Neuronal stem cell (in vitro differentiated cells): ENCODE measurements at regions not wholly inside any gene's neighbourhood (a gene's known extent, or its start where the extent isn't known, plus 50 kb on each side); places are given as distances from the start of the nearest gene placed in this dataset.

ENCODE experiments used
- DNase-seq: peaks from one replicate; pipeline ENCODE4 v3.0.0-alpha.2; 2013; ENCODE audit warnings: low spot score
- H2AFZ ChIP-seq: one replicate; pipeline ENCODE4 v1.6.1; 2013; ENCODE audit warnings: mild to moderate bottlenecking, low read length, inconsistent platforms
- H2AK5ac ChIP-seq: 2 replicates; pipeline ENCODE4 v1.6.1; 2013; ENCODE audit warnings: low read depth, mild to moderate bottlenecking, inconsistent platforms, low read length, moderate library complexity, mixed read lengths
- H2BK120ac ChIP-seq: 2 replicates; pipeline ENCODE4 v1.6.1; 2013; ENCODE audit warnings: low read depth, mild to moderate bottlenecking, inconsistent platforms, low read length, moderate library complexity, mixed read lengths
- H2BK12ac ChIP-seq: one replicate; pipeline ENCODE4 v1.6.1; 2013; ENCODE audit warnings: low read length, inconsistent platforms
- H2BK15ac ChIP-seq: 2 replicates; pipeline ENCODE4 v1.6.1; 2013; ENCODE audit warnings: mild to moderate bottlenecking, low read length, inconsistent platforms, mixed read lengths
- H2BK5ac ChIP-seq: one replicate; pipeline ENCODE4 v1.6.1; 2013; ENCODE audit warnings: inconsistent platforms, mild to moderate bottlenecking, low read length, moderate library complexity
- H3K14ac ChIP-seq: one replicate; pipeline ENCODE4 v1.6.1; 2013; ENCODE audit warnings: low read length, inconsistent platforms
- H3K18ac ChIP-seq: 2 replicates; pipeline ENCODE4 v1.6.1; 2013; ENCODE audit warnings: low read length, inconsistent platforms
- H3K23ac ChIP-seq: 2 replicates; pipeline ENCODE4 v1.6.1; 2013; ENCODE audit warnings: low read depth, mild to moderate bottlenecking, mixed read lengths, low read length, inconsistent platforms; ENCODE audit not compliant: poor library complexity
- H3K27ac ChIP-seq: replicated peaks from 3 replicates; pipeline ENCODE4 v1.5.1; 2013; ENCODE audit warnings: low read length, inconsistent platforms
- H3K27me3 ChIP-seq, 3 experiments: 2 replicates each; pipeline ENCODE4 v1.6.1; 2013; ENCODE audit warnings: low read length in 3 of 3, mild to moderate bottlenecking in 2 of 3, inconsistent platforms in 1 of 3, low read depth in 1 of 3, mixed read lengths in 1 of 3, moderate library complexity in 1 of 3; ENCODE audit not compliant: control insufficient read depth in 3 of 3, insufficient read depth in 3 of 3
- H3K36me3 ChIP-seq, 2 donors: replicated peaks in 1 of 2; 2 replicates each; pipeline ENCODE4 v1.6.1; 2013; ENCODE audit warnings: low read length in 2 of 2; ENCODE audit not compliant: control insufficient read depth in 2 of 2, insufficient read depth in 2 of 2
- H3K4ac ChIP-seq: 2 replicates; pipeline ENCODE4 v1.6.1; 2013; ENCODE audit warnings: inconsistent platforms, mild to moderate bottlenecking, low read length, moderate library complexity
- H3K4me1 ChIP-seq, 2 donors: 1 replicate in 1 of 2; 2 replicates in 1 of 2; pipeline ENCODE4 v1.6.1; 2013; ENCODE audit warnings: low read length in 2 of 2, low read depth in 1 of 2; ENCODE audit not compliant: control insufficient read depth in 2 of 2, insufficient read depth in 1 of 2
- H3K4me2 ChIP-seq: one replicate; pipeline ENCODE4 v1.6.1; 2013; ENCODE audit warnings: mild to moderate bottlenecking, low read length, inconsistent platforms; ENCODE audit not compliant: insufficient read depth, poor library complexity, severe bottlenecking
- H3K4me3 ChIP-seq, 2 donors: 2 replicates each; pipeline ENCODE4 v1.5.1; 2013; ENCODE audit warnings: low read length in 2 of 2, mild to moderate bottlenecking in 2 of 2, inconsistent platforms in 1 of 2, moderate library complexity in 1 of 2
- H3K79me1 ChIP-seq: one replicate; pipeline ENCODE4 v1.6.1; 2013; ENCODE audit warnings: low read depth, mild to moderate bottlenecking, inconsistent platforms, low read length, moderate library complexity
- H3K9ac ChIP-seq: one replicate; pipeline ENCODE4 v1.6.1; 2013; ENCODE audit warnings: mild to moderate bottlenecking, low read depth, low read length, inconsistent platforms; ENCODE audit not compliant: poor library complexity
- H3K9me3 ChIP-seq, 2 donors: replicated peaks in 1 of 2; 2 replicates each; pipeline versions ENCODE3 to v1.6.1; 2013; ENCODE audit warnings: low read length in 2 of 2, mild to moderate bottlenecking in 2 of 2, inconsistent platforms in 1 of 2, low read depth in 1 of 2, mixed read lengths in 1 of 2, moderate library complexity in 1 of 2; ENCODE audit not compliant: control insufficient read depth in 2 of 2, insufficient read depth in 1 of 2
- H4K8ac ChIP-seq: one replicate; pipeline ENCODE4 v1.6.1; 2013; ENCODE audit warnings: low read depth, mild to moderate bottlenecking, inconsistent platforms, low read length, moderate library complexity
- H4K91ac ChIP-seq: one replicate; pipeline ENCODE4 v1.6.1; 2013; ENCODE audit warnings: low read length, low read depth, mild to moderate bottlenecking, inconsistent platforms; ENCODE audit not compliant: poor library complexity
- WGBS, 2 donors: extraction: QIAGEN DNeasy Blood & Tissue Kit; methylation state at CpG; one replicate each; pipeline ENCODE4 v1.1.7; 2013; ENCODE audit warnings: missing lambda C conversion rate in 2 of 2, mixed read lengths in 1 of 2; ENCODE audit not compliant: insufficient read length in 2 of 2, insufficient replicate concordance in 1 of 2; ENCODE audit errors: extremely low coverage in 2 of 2; 5-methylcytosine and 5-hydroxymethylcytosine counted together

DNA sequence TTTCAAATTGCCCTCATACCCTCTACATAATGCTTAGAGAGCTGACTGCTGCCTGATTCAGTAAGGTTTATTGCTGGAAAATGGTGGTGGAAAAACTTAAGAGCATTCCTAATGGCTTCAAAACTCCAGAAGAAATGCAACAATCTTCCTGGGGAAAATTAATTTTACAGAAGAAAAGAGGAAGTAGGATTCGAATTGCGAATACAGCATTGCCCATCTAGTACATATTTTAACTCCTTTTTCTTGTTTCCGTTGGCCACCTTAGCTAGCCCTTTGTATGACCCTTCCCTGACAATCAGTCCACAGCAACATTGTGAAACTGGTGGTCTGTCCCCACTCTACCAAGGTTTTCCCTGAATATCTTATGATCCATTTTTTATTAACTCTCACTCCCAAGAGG, 224.7 kb downstream of the MTX2 start:
- Histone ChIP-seq H4K8ac (no peak overlapping the region), H3K18ac (no peak overlapping the region), H3K9ac (no peak overlapping the region), H3K27me3 (no peaks in the 10 kb centered on the region), H3K4me3 (no peak overlapping the region), H3K4me1 (peaks cover 11 to 16% of the 10 kb centered on the region in 2 donors), H3K36me3 (no peaks in the 10 kb centered on the region), H2AK5ac (no peak overlapping the region), H2BK12ac (no peak overlapping the region), H2BK120ac (no peak overlapping the region), H2AFZ (no peak overlapping the region), H3K27ac (no peak overlapping the region), H4K91ac (no peak overlapping the region), H2BK5ac (no peak overlapping the region), H3K4me2 (no peak overlapping the region), H3K23ac (no peak overlapping the region), H3K79me1 (no peaks in the 10 kb centered on the region), H3K14ac (no peak overlapping the region), H3K9me3 (no peaks in the 10 kb centered on the region), H2BK15ac (no peak overlapping the region), H3K4ac (no peak overlapping the region)
- no CpG with 5 or more reads among the region's 3 CpGs for WGBS, 2 donors
- DNase-seq, result no peak

DNA sequence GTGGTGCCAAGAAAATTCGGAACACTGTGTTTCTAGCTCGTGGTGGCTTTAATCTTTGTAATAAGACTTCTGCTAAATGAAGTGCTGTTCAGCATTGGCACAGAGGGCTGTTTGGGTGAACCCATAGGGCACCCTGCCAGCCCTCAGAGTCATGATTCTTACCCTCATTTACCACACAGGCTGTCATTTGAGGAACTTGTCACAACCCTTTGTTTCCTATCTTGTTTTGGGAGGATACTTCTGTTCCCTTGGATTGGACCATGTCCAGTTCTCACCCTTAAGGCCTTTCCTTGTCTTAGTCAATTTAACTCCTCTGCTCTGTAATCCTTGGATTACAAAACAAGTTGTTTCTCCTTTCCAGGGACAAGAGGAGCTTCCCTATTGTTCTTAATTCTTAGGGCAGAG, 225.7 kb downstream of the MTX2 start:
- Histone ChIP-seq H4K8ac (no peak overlapping the region), H3K4me1 (peaks cover 11 to 16% of the 10 kb centered on the region in 2 donors), H2BK120ac (no peak overlapping the region), H3K4ac (no peak overlapping the region), H4K91ac (no peak overlapping the region), H3K27ac (no peak overlapping the region), H3K27me3 (peaks cover 0 to 2% (median 0%) of the 10 kb centered on the region in 3 experiments), H3K79me1 (no peaks in the 10 kb centered on the region), H3K36me3 (no peaks in the 10 kb centered on the region), H2AFZ (no peak overlapping the region), H2BK5ac (no peak overlapping the region), H2AK5ac (no peak overlapping the region), H2BK15ac (no peak overlapping the region), H2BK12ac (no peak overlapping the region), H3K4me2 (no peak overlapping the region), H3K4me3 (no peak overlapping the region), H3K9ac (no peak overlapping the region), H3K9me3 (no peaks in the 10 kb centered on the region), H3K23ac (no peak overlapping the region), H3K18ac (no peak overlapping the region), H3K14ac (no peak overlapping the region)
- WGBS, 2 donors, result no CpG with 5 or more reads among the region's 2 CpGs
- no peak for DNase-seq

DNA sequence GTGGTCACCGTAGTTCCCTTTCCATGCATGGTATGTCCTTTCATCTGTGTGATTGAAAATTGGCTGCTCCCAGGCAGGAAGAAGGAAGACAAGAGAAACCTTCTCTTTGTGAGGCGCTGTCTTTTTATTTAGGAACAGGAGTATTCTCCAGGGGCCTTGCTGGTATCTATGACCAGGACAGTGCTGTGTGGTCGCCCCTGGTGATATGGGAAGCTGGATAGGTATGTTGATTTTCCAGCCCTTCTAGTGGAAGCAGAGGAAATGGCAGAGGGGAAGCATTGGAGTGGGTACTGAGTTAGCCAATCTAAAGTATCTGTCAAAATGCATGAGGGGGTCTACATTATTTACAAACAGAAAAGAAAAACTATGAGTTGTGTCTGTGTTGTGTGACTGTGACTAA, 226.6 kb downstream of the MTX2 start:
- Histone ChIP-seq H2BK12ac (no peak overlapping the region), H2BK15ac (no peak overlapping the region), H3K23ac (no peak overlapping the region), H3K27ac (no peak overlapping the region), H2AK5ac (no peak overlapping the region), H3K18ac (peak overlapping the region; percentile 18), H3K9me3 (no peaks in the 10 kb centered on the region), H3K4me2 (no peak overlapping the region), H3K4me3 (no peak overlapping the region), H3K4me1 (peaks cover 8 to 10% of the 10 kb centered on the region in 2 donors), H2BK5ac (no peak overlapping the region), H3K79me1 (no peaks in the 10 kb centered on the region), H3K9ac (no peak overlapping the region), H2AFZ (peak overlapping the region; percentile 43), H3K4ac (no peak overlapping the region), H4K8ac (no peak overlapping the region), H3K36me3 (no peaks in the 10 kb centered on the region), H3K27me3 (peaks cover 0 to 2% (median 0%) of the 10 kb centered on the region in 3 experiments), H2BK120ac (no peak overlapping the region), H4K91ac (no peak overlapping the region), H3K14ac (no peak overlapping the region)
- no CpG with 5 or more reads among the region's 3 CpGs for WGBS, 2 donors
- no peak for DNase-seq

DNA sequence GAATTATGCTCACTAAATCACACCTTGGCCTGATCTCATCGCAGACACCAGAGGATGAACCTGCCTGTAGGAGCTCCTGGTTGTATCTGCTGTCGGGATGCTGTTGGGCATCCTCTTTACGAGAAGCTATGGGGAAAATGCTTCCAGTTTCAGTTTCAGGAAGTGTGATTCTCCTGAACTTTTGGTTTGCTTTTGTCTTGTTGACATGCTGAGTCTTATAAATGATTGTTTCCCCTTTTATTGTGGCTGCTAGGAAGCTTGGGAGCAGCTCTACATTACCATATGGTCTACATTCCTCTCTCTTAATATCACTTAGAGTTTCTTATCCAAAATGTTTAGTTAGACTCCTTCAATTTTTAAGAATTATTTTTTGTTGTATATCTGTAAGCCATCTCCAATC, 227.5 kb downstream of the MTX2 start:
- Histone ChIP-seq H3K79me1 (no peaks in the 10 kb centered on the region), H4K91ac (no peak overlapping the region), H3K18ac (no peak overlapping the region), H3K23ac (no peak overlapping the region), H3K9ac (no peak overlapping the region), H3K27me3 (peaks cover 0 to 2% (median 0%) of the 10 kb centered on the region in 3 experiments), H3K27ac (no peak overlapping the region), H3K9me3 (no peaks in the 10 kb centered on the region), H3K4me2 (no peak overlapping the region), H4K8ac (no peak overlapping the region), H2BK12ac (no peak overlapping the region), H2BK5ac (no peak overlapping the region), H3K36me3 (no peaks in the 10 kb centered on the region), H2BK15ac (no peak overlapping the region), H3K4me3 (no peak overlapping the region), H3K14ac (no peak overlapping the region), H2AK5ac (no peak overlapping the region), H2BK120ac (no peak overlapping the region), H3K4ac (no peak overlapping the region), H3K4me1 (peaks cover 8 to 9% of the 10 kb centered on the region in 2 donors), H2AFZ (peak overlapping the region; percentile 26)
- no CpG with 5 or more reads among the region's 3 CpGs for WGBS, 2 donors
- DNase-seq, result no peak
